Fibroblast of lung (primary cell): ENCODE measurements at regions not wholly inside any gene's neighbourhood (a gene's known extent, or its start where the extent isn't known, plus 50 kb on each side); places are given as distances from the start of the nearest gene placed in this dataset.

Experiments
- DNase-seq, 2 donors: peaks; one replicate each; pipeline versions ENCODE4 v3.0.0 to v3.0.0-alpha.2; 2010; ENCODE audit warnings: low read depth in 2 of 2
- H2AFZ ChIP-seq: 2 replicates; pipeline ENCODE4 v1.5.1; 2012; ENCODE audit warnings: low read length, control low read depth, inconsistent platforms
- H3K27ac ChIP-seq: 2 replicates; pipeline ENCODE4 v1.5.1; 2011; ENCODE audit warnings: low read length, control low read depth; ENCODE audit not compliant: insufficient read depth
- H3K27me3 ChIP-seq: 2 replicates; pipeline ENCODE4 v1.5.1; 2011; ENCODE audit warnings: mild to moderate bottlenecking, low read length; ENCODE audit not compliant: control insufficient read depth, insufficient read depth
- H3K36me3 ChIP-seq: 2 replicates; pipeline ENCODE4 v1.5.1; 2011; ENCODE audit warnings: low read length; ENCODE audit not compliant: control insufficient read depth, insufficient read depth
- H3K4me1 ChIP-seq: 2 replicates; pipeline ENCODE4 v1.5.1; 2011; ENCODE audit warnings: low read length; ENCODE audit not compliant: control insufficient read depth, insufficient read depth; ENCODE audit errors: extremely low read depth
- H3K4me2 ChIP-seq: 2 replicates; pipeline ENCODE4 v1.5.1; 2011; ENCODE audit warnings: low read length, control low read depth; ENCODE audit not compliant: insufficient read depth; ENCODE audit errors: extremely low read depth
- H3K4me3 ChIP-seq, 4 experiments: fragments of 200-600 bp in 1 of 4; sonication (generic) in 1 of 4; replicated peaks in 1 of 4; 2 replicates each; pipeline ENCODE4 v1.5.1; 2011 to 2016; ENCODE audit warnings: low read length in 4 of 4, low read depth in 3 of 4, mild to moderate bottlenecking in 3 of 4, control low read depth in 2 of 4, inconsistent platforms in 1 of 4, mixed read lengths in 1 of 4; ENCODE audit not compliant: insufficient read depth in 1 of 4; ENCODE audit errors: control extremely low read depth in 1 of 4
- H3K79me2 ChIP-seq: 2 replicates; pipeline ENCODE4 v1.5.1; 2012; ENCODE audit warnings: mild to moderate bottlenecking, low read length, inconsistent platforms; ENCODE audit not compliant: control insufficient read depth, insufficient read depth
- H3K9ac ChIP-seq: 2 replicates; pipeline ENCODE4 v1.5.1; 2011; ENCODE audit warnings: mild to moderate bottlenecking, low read length, control low read depth; ENCODE audit not compliant: insufficient read depth
- H3K9me3 ChIP-seq: 2 replicates; pipeline ENCODE4 v1.5.1; 2012; ENCODE audit warnings: low read depth, low read length; ENCODE audit not compliant: control insufficient read depth, insufficient read depth
- H4K20me1 ChIP-seq: 2 replicates; pipeline ENCODE4 v1.5.1; 2011; ENCODE audit warnings: low read length; ENCODE audit not compliant: control insufficient read depth, insufficient read depth; ENCODE audit errors: extremely low read depth
- CTCF ChIP-seq, 2 donors: IDR thresholded peaks in 1 of 2; conservative IDR thresholded peaks in 1 of 2; 1 replicate in 1 of 2; 2 replicates in 1 of 2; pipeline ENCODE4 v1.5.1; 2011 to 2012; ENCODE audit warnings: low read length in 2 of 2, control low read depth in 1 of 2, inconsistent platforms in 1 of 2, low read depth in 1 of 2, mild to moderate bottlenecking in 1 of 2
- EZH2 ChIP-seq: IDR thresholded peaks from 2 replicates; pipeline ENCODE4 v1.5.1; 2012; ENCODE audit warnings: low read length, control low read depth, mild to moderate bottlenecking; ENCODE audit errors: missing control alignments

- peaks cover 8% of the 10 kb centered on the region for H3K27me3 ChIP-seq
- no peak overlapping the region for H3K27ac ChIP-seq
Measured at GRCh38 chr7:47185170-47185569, 396.7 kb downstream of the TNS3 start.

GRCh38 chr7:47183862-47184590, 397.9 kb downstream of the TNS3 start:
- H3K4me2 ChIP-seq: no peak overlapping the region
- H2AFZ ChIP-seq: no peak overlapping the region
- H3K79me2 ChIP-seq: no peaks in the 10 kb centered on the region
- DNase-seq: no peak
- TF ChIP-seq EZH2: no peak
- TF ChIP-seq CTCF (conservative IDR thresholded peaks at IDR 0.05 in 1 of 2, IDR thresholded peaks at IDR 0.05 in 1 of 2; ENCODE audit: low read depth in 1 of 2, low read length in 2 of 2): no peak
- no peaks in the 10 kb centered on the region for H3K36me3 ChIP-seq
- H3K27me3 ChIP-seq: peaks cover 6% of the 10 kb centered on the region
- no peak overlapping the region for H3K4me3 ChIP-seq
- no peak overlapping the region for H3K9ac ChIP-seq
- no peaks in the 10 kb centered on the region for H3K4me1 ChIP-seq
- no peaks in the 10 kb centered on the region for H3K9me3 ChIP-seq
- no peaks in the 10 kb centered on the region for H4K20me1 ChIP-seq
- no peak overlapping the region for H3K27ac ChIP-seq

More at GRCh38 chr7:47185170-47185569, 396.7 kb downstream of the TNS3 start:
- no peak for TF ChIP-seq CTCF (conservative IDR thresholded peaks at IDR 0.05 in 1 of 2, IDR thresholded peaks at IDR 0.05 in 1 of 2; ENCODE audit: low read depth in 1 of 2, low read length in 2 of 2)
- TF ChIP-seq EZH2: no peak
- Histone ChIP-seq H3K79me2 (no peaks in the 10 kb centered on the region), H3K4me2 (no peak overlapping the region), H3K36me3 (no peaks in the 10 kb centered on the region), H4K20me1 (no peaks in the 10 kb centered on the region), H3K4me1 (no peaks in the 10 kb centered on the region), H3K4me3 (no peak overlapping the region), H3K9ac (no peak overlapping the region), H2AFZ (no peak overlapping the region), H3K9me3 (no peaks in the 10 kb centered on the region)
- DNase-seq: no peak

GRCh38 chr7:47181746-47182361, 400.1 kb downstream of the TNS3 start:
- no peak overlapping the region for H3K4me3 ChIP-seq
- no peaks in the 10 kb centered on the region for H4K20me1 ChIP-seq
- H3K36me3 ChIP-seq: no peaks in the 10 kb centered on the region
- H3K27ac ChIP-seq: no peak overlapping the region
- H2AFZ ChIP-seq: no peak overlapping the region
- H3K9ac ChIP-seq: no peak overlapping the region
- H3K79me2 ChIP-seq: no peaks in the 10 kb centered on the region
- TF ChIP-seq EZH2 (no peak), CTCF (conservative IDR thresholded peaks at IDR 0.05 in 1 of 2, IDR thresholded peaks at IDR 0.05 in 1 of 2; ENCODE audit: low read depth in 1 of 2, low read length in 2 of 2) (no peak)
- no peak overlapping the region for H3K4me2 ChIP-seq
- no peaks in the 10 kb centered on the region for H3K4me1 ChIP-seq
- no peak for DNase-seq
- H3K27me3 ChIP-seq: peaks cover 3% of the 10 kb centered on the region
- no peaks in the 10 kb centered on the region for H3K9me3 ChIP-seq
